ENCODE measurements at regions not wholly inside any gene's neighbourhood (a gene's known extent, or its start where the extent isn't known, plus 50 kb on each side); places are given as distances from the start of the nearest gene placed in this dataset.

- Histone ChIP-seq H3K36me3 (ENCODE audit: control insufficient read depth, insufficient read depth, low read length) (no peaks in the 10 kb centered on the region), H3K4me1 (replicated peaks in 1 of 2; ENCODE audit: control insufficient read depth in 2 of 2, insufficient read depth in 2 of 2, low read length in 2 of 2) (no peaks in the 10 kb centered on the region), H3K27ac (ENCODE audit: extremely low read depth, low read depth, low read length) (no peak overlapping the region), H2AFZ (ENCODE audit: low read depth, low read length) (no peak overlapping the region), H3K4me2 (ENCODE audit: insufficient read depth, low read length) (no peak overlapping the region), H3K79me2 (ENCODE audit: control insufficient read depth, insufficient read depth, low read length) (no peaks in the 10 kb centered on the region), H3K9ac (ENCODE audit: insufficient read depth in 1 of 2, low read depth in 2 of 2, low read length in 2 of 2) (no peak overlapping the region), H4K20me1 (replicated peaks; ENCODE audit: control insufficient read depth, insufficient read depth, low read length) (0 out of 2 replicates have a peak, but pooled peaks cover 9% of the 10 kb centered on the region), H3K9me1 (ENCODE audit: control insufficient read depth, insufficient read depth, low read length) (no peaks in the 10 kb centered on the region), H3K9me3 (replicated peaks; ENCODE audit: control insufficient read depth, insufficient read depth, low read depth, low read length) (no peaks in the 10 kb centered on the region), H3K4me3 (no peak overlapping the region), H3K27me3 (ENCODE audit: control insufficient read depth in 2 of 2, insufficient read depth in 2 of 2, low read length in 2 of 2) (peaks cover 9 to 67% of the 10 kb centered on the region in 2 experiments; a peak in 3 of 5 replicates)
- CTCF ChIA-PET (ENCODE audit: low intra/inter-chr PET ratio): no interaction called here
- POLR2A ChIA-PET: no interaction called here
- no TSS peak for BruUV-seq (replicated peaks)
- WGBS (ENCODE audit: insufficient coverage, low coverage, missing lambda C conversion rate): 0% methylated on average over 4 of the region's 4 CpGs
- TF ChIP-seq ZNF318 (IDR thresholded peaks at IDR 0.05; ENCODE audit: borderline replicate concordance in 1 of 2, low read depth in 1 of 2): no peak
- TF ChIP-seq, protein P1, sequence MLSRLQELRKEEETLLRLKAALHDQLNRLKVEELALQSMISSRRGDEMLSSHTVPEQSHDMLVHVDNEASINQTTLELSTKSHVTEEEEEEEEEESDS (CRISPR knock-in tag; IDR thresholded peaks at IDR 0.05): no peak
- DNase-seq (ENCODE audit: extremely low read depth in 1 of 4, low spot score in 3 of 4) (no peak), FAIRE-seq (no peak), ATAC-seq (no peak)
- intact Hi-C loops (cut with micrococcal nuclease) (no loop called here), in situ Hi-C loops (cut with MboI) (no loop called here)
Measured at GRCh38 chr5:172564883-172565282, 76.2 kb upstream of the NEURL1B start.
